HCT116 (cell line): ENCODE measurements at regions not wholly inside any gene's neighbourhood (a gene's known extent, or its start where the extent isn't known, plus 50 kb on each side); places are given as distances from the start of the nearest gene placed in this dataset.

Experiments used
- ATAC-seq: fragments of 200-7000 bp; cut with Tn5 transposase; 2 replicates; pipeline ENCODE4 v1.9.1; 2020; ENCODE audit warnings: mild to moderate bottlenecking, moderate library complexity
- BruUV-seq: library from RNA; stranded (reverse); fragments of 400-500 nt; replicated peaks from 2 replicates; lab custom pipeline; 2021; lab: Mats Ljungman, UMichigan
- CTCF ChIA-PET: fragments of 300-600 bp; sonication (Branson Sonifier 250); formaldehyde crosslinking; loops from one replicate; lab custom pipeline; 2021; ENCODE audit warnings: antibody characterized with exemption; lab: Charles Lee
- POLR2A ChIA-PET: fragments of 300-600, 350-600 bp; sonication (Branson Sonifier 250); formaldehyde crosslinking; loops from one replicate; lab custom pipeline; 2021; ENCODE audit warnings: antibody characterized with exemption; lab: Charles Lee
- RAD21 ChIA-PET, 2 experiments: fragments of 300-600 bp; sonication (Branson Sonifier 250); formaldehyde crosslinking; loops; one replicate each; lab custom pipeline; 2023; ENCODE audit warnings: low total read pairs in 2 of 2; ENCODE audit not compliant: uncharacterized antibody in 2 of 2, unreplicated experiment in 2 of 2, low non-redundant PET in 1 of 2; lab: Charles Lee
- DNase-seq: peaks from one replicate; pipeline ENCODE4 v3.0.0-alpha.2; 2010; ENCODE audit warnings: low read depth, low spot score
- H2AFZ ChIP-seq: fragments of 200-600 bp; shearing (Covaris generic), sonication (generic); 2 replicates; pipeline ENCODE4 v1.6.1; 2017; ENCODE audit warnings: low read depth, mixed run types, mixed read lengths, antibody characterized with exemption, low read length; ENCODE audit not compliant: poor library complexity, severe bottlenecking
- H3K27ac ChIP-seq: 2 replicates; pipeline ENCODE4 v1.5.1; 2012; ENCODE audit warnings: low read depth, low read length
- H3K27me3 ChIP-seq: fragments of 200-600 bp; sonication (generic); 2 replicates; pipeline ENCODE4 v1.6.1; 2016; ENCODE audit warnings: mixed run types, low read length, mixed read lengths; ENCODE audit not compliant: insufficient read depth
- H3K36me3 ChIP-seq, 2 experiments: fragments of 200-500 bp in 1 of 2; fragments of 200-600 bp in 1 of 2; sonication (Bioruptor generic) in 1 of 2; sonication (generic) in 1 of 2; 2 replicates each; pipeline versions ENCODE4 v1.5.1 to v1.6.1; 2014 to 2016; ENCODE audit warnings: low read length in 2 of 2, inconsistent platforms in 1 of 2, mixed read lengths in 1 of 2, mixed run types in 1 of 2; ENCODE audit not compliant: insufficient read depth in 2 of 2, control insufficient read depth in 1 of 2
- H3K4me1 ChIP-seq, 2 experiments: fragments of 200-600 bp in 1 of 2; sonication (generic) in 1 of 2; 2 replicates each; pipeline versions ENCODE4 v1.5.1 to v1.6.1; 2012 to 2017; ENCODE audit warnings: low read length in 2 of 2, inconsistent platforms in 1 of 2, mild to moderate bottlenecking in 1 of 2, mixed read lengths in 1 of 2, mixed run types in 1 of 2, moderate library complexity in 1 of 2; ENCODE audit not compliant: insufficient read depth in 2 of 2, control insufficient read depth in 1 of 2
- H3K4me2 ChIP-seq: fragments of 200-600 bp; sonication (generic); 2 replicates; pipeline ENCODE4 v1.6.1; 2017; ENCODE audit warnings: mixed run types, low read length, mixed read lengths
- H3K4me3 ChIP-seq, 2 experiments: fragments of 200-600 bp in 1 of 2; sonication (generic) in 1 of 2; replicated peaks in 1 of 2; 2 replicates each; pipeline ENCODE4 v1.5.1; 2011 to 2016; ENCODE audit warnings: low read length in 2 of 2, control low read depth in 1 of 2, low read depth in 1 of 2, mild to moderate bottlenecking in 1 of 2, mixed read lengths in 1 of 2, mixed run types in 1 of 2
- H3K79me2 ChIP-seq: fragments of 200-600 bp; sonication (generic); 2 replicates; pipeline ENCODE4 v1.6.1; 2017; ENCODE audit warnings: mild to moderate bottlenecking, mixed run types, low read length, moderate library complexity, mixed read lengths; ENCODE audit not compliant: insufficient read depth
- H3K9ac ChIP-seq: fragments of 200-600 bp; sonication (generic); 2 replicates; pipeline ENCODE4 v1.6.1; 2016; ENCODE audit warnings: low read length, mixed read lengths
- H3K9me2 ChIP-seq: fragments of 200-600 bp; sonication (generic), shearing (Covaris generic); 2 replicates; pipeline ENCODE4 v1.6.1; 2017; ENCODE audit warnings: mixed run types, mild to moderate bottlenecking, moderate library complexity; ENCODE audit not compliant: insufficient read depth
- H3K9me3 ChIP-seq, 2 experiments: fragments of 200-500 bp in 1 of 2; fragments of 200-600 bp in 1 of 2; sonication (Bioruptor generic) in 1 of 2; sonication (generic) in 1 of 2; 2 replicates each; pipeline ENCODE4 v1.6.1; 2014 to 2017; ENCODE audit warnings: low read length in 2 of 2, mixed read lengths in 2 of 2, inconsistent platforms in 1 of 2, low read depth in 1 of 2, mild to moderate bottlenecking in 1 of 2, mixed run types in 1 of 2, moderate library complexity in 1 of 2; ENCODE audit not compliant: control insufficient read depth in 1 of 2, insufficient read depth in 1 of 2
- H4K20me1 ChIP-seq: fragments of 200-600 bp; sonication (generic), shearing (Covaris generic); 2 replicates; pipeline ENCODE4 v1.6.1; 2017; ENCODE audit warnings: mixed run types, mild to moderate bottlenecking, moderate library complexity; ENCODE audit not compliant: insufficient read depth
- ATF3 ChIP-seq: IDR thresholded peaks from 2 replicates; pipeline ENCODE4 v1.6.1; 2012
- CBX3 ChIP-seq: IDR thresholded peaks from 2 replicates; pipeline ENCODE4 v1.6.1; 2012; ENCODE audit warnings: low read depth
- CTCF ChIP-seq, 3 experiments: fragments of 200-600 bp in 1 of 3; sonication (generic) in 1 of 3; IDR thresholded peaks in 2 of 3; conservative IDR thresholded peaks in 1 of 3; 2 replicates each; pipeline ENCODE4 v1.5.1; 2012 to 2017; ENCODE audit warnings: low read depth in 2 of 3, low read length in 2 of 3, antibody characterized with exemption in 1 of 3, borderline replicate concordance in 1 of 3, control low read depth in 1 of 3, mild to moderate bottlenecking in 1 of 3, mixed read lengths in 1 of 3, mixed run types in 1 of 3, moderate library complexity in 1 of 3; ENCODE audit not compliant: insufficient read depth in 1 of 3
- EZH2phosphoT487 ChIP-seq: fragments of 200-600 bp; IDR thresholded peaks from 2 replicates; pipeline ENCODE4 v1.6.1; 2018; ENCODE audit warnings: antibody characterized with exemption, borderline replicate concordance
- FOSL1 ChIP-seq: IDR thresholded peaks from 2 replicates; pipeline ENCODE4 v1.6.1; 2012; ENCODE audit warnings: low read depth
- JUND ChIP-seq: IDR thresholded peaks from 2 replicates; pipeline ENCODE4 v1.6.1; 2012
- POLR2AphosphoS5 ChIP-seq: IDR thresholded peaks from 2 replicates; pipeline ENCODE4 v1.6.1; 2011; ENCODE audit warnings: mild to moderate bottlenecking, low read depth, low read length, moderate library complexity
- SP1 ChIP-seq: IDR thresholded peaks from 2 replicates; pipeline ENCODE4 v1.6.1; 2012; ENCODE audit warnings: low read depth
- ZFX ChIP-seq: fragments of 450-650 bp; IDR thresholded peaks from 2 replicates; pipeline ENCODE4 v1.6.1; 2017
- intact Hi-C: fragments of 100-400 bp; cut with micrococcal nuclease; formaldehyde crosslinking; loops from 2 replicates; pipeline ENCODE4 v1.10.0; 2022
- TF ChIP-seq, protein P1 (sequence below): IDR thresholded peaks from 2 replicates; pipeline ENCODE4 v1.6.1; 2012

DNA sequence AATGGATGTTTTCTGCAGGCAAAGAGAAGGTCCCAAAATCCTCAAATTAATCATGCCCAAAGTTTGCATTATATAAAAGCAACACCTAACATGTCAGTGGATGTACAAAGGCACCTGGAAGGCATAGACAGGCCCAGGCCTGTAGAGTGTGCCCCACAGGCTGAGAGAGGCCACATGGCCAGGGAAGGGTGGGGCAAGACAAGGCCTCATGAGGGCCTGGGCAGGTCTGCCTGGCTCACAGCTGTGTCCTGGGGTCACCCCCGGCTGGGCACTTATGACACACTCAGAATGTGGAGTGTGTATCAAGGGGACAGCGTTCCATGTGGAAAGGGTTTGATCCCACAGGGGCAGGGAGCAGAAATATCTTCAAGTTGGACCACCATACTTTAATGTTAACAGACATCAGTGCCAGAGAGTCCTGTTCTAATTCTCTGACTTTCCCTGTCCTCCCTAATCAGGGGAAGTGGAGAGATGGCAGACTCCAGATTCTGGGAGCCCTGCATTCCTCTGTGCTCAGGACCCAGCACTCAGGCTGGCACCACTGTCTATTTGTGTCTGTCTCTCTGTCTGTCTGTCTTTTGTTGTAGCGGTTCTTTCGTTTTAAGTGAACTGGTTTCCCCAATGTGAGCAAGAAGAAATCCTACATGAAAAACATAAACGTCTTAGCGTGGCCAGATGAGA lies 178.3 kb upstream of the FOXA2 start:
- Histone ChIP-seq H3K36me3 (no peaks in the 10 kb centered on the region), H3K9ac (peak overlapping the region; percentile 26), H4K20me1 (no peaks in the 10 kb centered on the region), H3K27ac (peak overlapping the region; percentile 52; the same call in 1 of the 2 replicates), H3K4me2 (peak overlapping the region; percentile 48), H3K4me1 (peaks cover 8 to 28% of the 10 kb centered on the region in 2 experiments), H3K9me2 (no peaks in the 10 kb centered on the region), H3K79me2 (no peaks in the 10 kb centered on the region), H3K27me3 (no peaks in the 10 kb centered on the region), H3K9me3 (no peaks in the 10 kb centered on the region), H3K4me3 (no peak overlapping the region), H2AFZ (no peak overlapping the region)
- RAD21 ChIA-PET = no interaction called here
- intact Hi-C loops = no loop called here
- CTCF ChIA-PET = no interaction called here
- DNase-seq = no peak
- no TSS peak for BruUV-seq
- POLR2A ChIA-PET = no interaction called here
- ATAC-seq = peak; percentile 72
- TF ChIP-seq FOSL1 (no peak), ZFX (peak; percentile 22; the same call in 1 of the 2 replicates), EZH2phosphoT487 (no peak), CBX3 (peak; percentile 38; the same call in 1 of the 2 replicates), JUND (no peak), POLR2AphosphoS5 (peak; percentile 24; the same call in 1 of the 2 replicates), ATF3 (no peak)
- TF ChIP-seq, protein P1, sequence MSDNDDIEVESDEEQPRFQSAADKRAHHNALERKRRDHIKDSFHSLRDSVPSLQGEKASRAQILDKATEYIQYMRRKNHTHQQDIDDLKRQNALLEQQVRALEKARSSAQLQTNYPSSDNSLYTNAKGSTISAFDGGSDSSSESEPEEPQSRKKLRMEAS = peak; percentile 70

GRCh38 chr20:22763257-22763906 lies 179.0 kb upstream of the FOXA2 start:
- peak overlapping the region; percentile 26 for H3K9ac ChIP-seq
- POLR2A ChIA-PET = no interaction called here
- H3K79me2 ChIP-seq = no peaks in the 10 kb centered on the region
- H3K9me2 ChIP-seq = no peaks in the 10 kb centered on the region
- H3K27ac ChIP-seq = peak overlapping the region; percentile 52
- CTCF ChIA-PET = interaction anchor here (1.2 kb wide), 1 partner anchor 72 kb away, joined by 4 read pairs; no protein-coding TSS in a partner anchor
- H3K4me3 ChIP-seq = peak overlapping the region; percentile 20 to 32; a peak in 3 of 4 replicates
- no peaks in the 10 kb centered on the region for H4K20me1 ChIP-seq
- TF ChIP-seq POLR2AphosphoS5 (peak; percentile 24; the same call in 1 of the 2 replicates), SP1 (peak; percentile 16; the same call in 1 of the 2 replicates), CTCF (IDR thresholded peaks at IDR 0.05 in 2 of 3, conservative IDR thresholded peaks at IDR 0.05 in 1 of 3; ENCODE audit: borderline replicate concordance in 1 of 3, insufficient read depth in 1 of 3, low read depth in 2 of 3, low read length in 2 of 3) (no peak)
- ATAC-seq (peak; percentile 59), DNase-seq (peak; percentile 13)
- RAD21 ChIA-PET = no interaction called here
- peak overlapping the region; percentile 48 for H3K4me2 ChIP-seq
- peaks cover 8 to 28% of the 10 kb centered on the region in 2 experiments for H3K4me1 ChIP-seq
- H3K36me3 ChIP-seq = no peaks in the 10 kb centered on the region
- no peak overlapping the region for H2AFZ ChIP-seq
- no peaks in the 10 kb centered on the region for H3K27me3 ChIP-seq
- intact Hi-C loops = no loop called here
- BruUV-seq = TSS peak; percentile 82
- H3K9me3 ChIP-seq = no peaks in the 10 kb centered on the region
